GM19035 (cell line): ENCODE measurements at regions not wholly inside any gene's neighbourhood (a gene's known extent, or its start where the extent isn't known, plus 50 kb on each side); places are given as distances from the start of the nearest gene placed in this dataset.

Source experiments
- ATAC-seq: cut with Tn5 transposase; IDR thresholded peaks from one replicate; pipeline ENCODE4 v1.9.1; 2021; ENCODE audit not compliant: unreplicated experiment

DNA sequence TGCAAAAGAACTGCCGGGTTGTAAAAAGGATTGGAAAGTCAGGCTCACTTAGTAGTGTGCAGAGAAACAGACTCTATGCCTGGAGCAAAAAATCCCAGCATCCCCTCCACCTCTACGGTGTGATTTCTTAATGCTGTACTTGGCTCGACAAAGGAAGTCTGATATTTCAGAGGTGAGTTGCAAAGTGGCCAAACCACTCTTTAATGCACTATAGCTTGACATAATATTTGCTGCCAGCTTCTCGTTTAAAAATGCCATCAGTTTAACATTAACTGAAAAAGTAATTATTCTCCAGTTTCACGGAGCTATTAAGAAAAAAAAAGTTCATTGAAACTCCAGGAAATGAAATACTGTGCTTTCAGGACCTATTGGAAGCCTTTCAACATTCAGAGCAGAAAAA lies 448.3 kb upstream of the ZFP42 start:
- ATAC-seq = no peak

DNA sequence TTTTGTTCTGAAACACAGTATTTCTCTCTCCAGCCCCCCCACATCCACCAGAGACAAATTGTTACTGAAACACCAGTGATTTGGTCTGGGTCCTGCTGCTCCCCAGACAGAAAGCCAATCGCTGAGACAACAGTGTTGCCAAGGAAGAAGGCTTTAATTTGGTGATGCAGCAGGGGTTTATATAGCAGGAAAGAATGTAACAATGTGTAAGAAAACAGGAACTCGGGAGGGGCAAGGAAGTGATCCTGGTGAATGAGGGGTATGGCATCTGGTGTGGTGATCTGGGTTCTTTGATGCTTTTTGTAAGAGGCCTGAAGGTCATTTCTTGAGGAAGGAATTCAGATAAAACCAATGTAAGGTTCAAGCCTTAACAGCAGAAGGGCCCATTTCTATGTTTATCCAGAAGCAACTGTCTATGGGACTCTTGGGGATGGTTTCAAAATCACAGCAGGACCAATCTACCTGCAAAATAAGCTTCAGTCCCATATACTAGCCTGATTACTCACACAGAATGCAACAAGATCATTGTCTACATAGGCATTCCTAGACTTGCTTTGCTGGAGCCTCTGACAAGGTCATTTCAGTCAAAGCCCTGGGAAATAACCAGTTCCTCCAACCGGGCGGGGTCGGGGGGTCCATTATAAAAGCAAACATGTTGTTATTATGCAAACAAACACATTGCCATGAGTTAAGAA lies 445.2 kb upstream of the ZFP42 start:
- no peak for ATAC-seq

DNA sequence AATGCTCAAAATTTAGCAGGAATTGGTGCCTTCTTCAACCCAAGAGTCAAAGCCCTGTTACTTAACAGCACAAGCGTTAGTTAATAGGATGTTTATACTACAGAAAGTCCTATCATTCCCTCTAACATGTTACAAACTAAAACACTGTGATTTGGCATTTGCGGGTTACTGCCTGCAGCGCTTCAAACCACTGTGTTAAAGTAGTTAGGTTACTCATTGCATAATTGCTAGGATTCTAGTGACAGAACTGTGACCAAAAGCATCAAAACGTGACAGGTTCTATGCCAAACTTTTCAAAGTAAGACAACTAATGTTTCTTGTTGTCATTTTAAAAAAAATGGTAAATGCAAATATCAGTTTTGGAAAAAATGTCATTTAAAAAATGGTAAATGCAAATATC lies 442.8 kb upstream of the ZFP42 start:
- no peak for ATAC-seq

DNA sequence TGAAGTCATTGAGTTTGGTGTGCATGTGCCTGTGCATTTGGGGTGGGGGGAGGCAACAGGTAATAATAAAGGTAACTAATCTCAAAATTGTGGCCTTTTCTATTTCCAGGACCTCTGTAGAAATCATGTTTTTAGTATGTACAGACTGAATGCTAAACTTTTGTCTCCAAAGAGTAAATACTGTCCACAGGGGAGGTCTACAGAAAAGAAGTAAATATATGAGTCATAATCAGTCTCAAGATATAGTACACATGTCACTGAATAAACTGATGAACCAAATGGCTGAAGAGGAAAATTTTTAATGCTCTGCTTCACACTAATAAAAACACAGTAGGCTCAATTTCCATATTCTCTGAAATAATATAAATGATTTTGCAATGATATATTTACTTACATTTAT lies 440.4 kb upstream of the ZFP42 start:
- ATAC-seq = no peak

DNA sequence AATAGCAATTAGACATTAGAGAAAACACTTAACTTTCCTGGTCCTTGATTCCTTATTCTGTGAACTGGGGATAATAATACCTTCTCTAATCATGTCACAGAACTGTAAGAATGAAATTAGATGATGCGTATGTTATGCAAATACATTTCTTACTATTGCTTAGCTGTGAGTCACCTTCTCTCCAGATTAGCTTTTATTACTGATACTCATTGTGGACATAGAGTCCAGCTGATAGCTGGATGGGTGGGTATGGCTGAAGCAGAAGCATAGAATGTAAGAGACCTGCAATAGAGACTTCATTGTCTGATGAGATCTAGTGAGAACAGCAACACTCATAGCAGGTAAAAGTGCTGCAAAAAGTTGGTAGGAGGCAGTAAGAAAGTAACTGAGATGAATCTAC lies 437.2 kb upstream of the ZFP42 start:
- ATAC-seq = no peak

DNA sequence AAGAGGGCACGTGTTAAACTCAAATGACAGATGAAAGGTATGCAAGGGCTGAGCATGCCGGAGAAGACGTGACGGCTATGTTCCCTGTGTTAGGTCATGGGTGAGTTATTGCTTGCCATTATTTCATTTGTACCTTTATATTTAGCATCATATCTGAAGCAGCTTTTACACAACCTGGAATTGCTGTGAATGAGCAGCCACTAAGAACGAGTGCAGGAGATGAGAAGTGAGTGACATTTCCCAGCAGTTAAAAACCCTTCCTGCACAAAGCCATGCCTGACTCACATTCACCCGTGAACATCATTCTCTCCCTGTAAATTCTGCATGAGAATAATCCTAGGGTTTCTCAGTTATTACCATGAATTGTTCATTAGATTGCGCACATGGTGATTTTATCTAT lies 433.2 kb upstream of the ZFP42 start:
- no peak for ATAC-seq

DNA sequence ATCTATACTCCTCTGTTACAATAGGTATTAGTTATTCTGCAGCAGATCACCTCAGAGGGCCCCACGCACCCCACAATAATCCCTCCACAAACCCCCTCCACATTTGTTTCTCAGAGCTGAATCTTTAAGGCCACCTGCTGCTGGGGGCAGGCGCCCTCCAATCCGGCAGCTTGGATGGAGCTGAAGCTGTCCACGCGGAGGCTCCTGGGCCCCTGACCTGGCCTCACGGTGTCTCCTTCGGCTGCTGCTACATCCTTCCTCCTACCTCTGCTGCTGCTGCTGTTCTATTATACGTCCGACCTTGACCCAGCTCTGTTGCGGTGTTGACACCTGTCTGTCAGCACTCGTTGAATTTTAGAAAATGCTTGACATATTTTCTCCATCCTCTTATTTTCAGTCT lies 430.2 kb upstream of the ZFP42 start:
- no peak for ATAC-seq

DNA sequence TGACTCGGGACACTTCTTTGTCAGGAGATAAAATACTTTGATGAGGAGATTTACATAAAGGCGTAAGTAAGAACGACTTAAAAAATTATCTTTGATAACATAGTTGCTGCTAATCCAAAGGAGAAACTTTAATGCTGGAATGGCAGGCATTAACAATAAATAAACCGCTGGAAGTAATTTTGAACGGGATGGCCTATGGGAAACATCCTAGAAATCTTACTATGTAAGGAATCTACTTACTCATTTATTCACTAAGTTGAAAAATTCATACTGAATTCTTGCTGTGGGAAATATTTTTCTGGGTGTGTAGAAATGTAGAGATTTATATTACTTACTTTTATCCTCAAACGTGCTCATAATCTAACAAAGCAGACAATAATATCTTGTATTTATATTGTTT lies 425.7 kb upstream of the ZFP42 start:
- ATAC-seq = no peak

DNA sequence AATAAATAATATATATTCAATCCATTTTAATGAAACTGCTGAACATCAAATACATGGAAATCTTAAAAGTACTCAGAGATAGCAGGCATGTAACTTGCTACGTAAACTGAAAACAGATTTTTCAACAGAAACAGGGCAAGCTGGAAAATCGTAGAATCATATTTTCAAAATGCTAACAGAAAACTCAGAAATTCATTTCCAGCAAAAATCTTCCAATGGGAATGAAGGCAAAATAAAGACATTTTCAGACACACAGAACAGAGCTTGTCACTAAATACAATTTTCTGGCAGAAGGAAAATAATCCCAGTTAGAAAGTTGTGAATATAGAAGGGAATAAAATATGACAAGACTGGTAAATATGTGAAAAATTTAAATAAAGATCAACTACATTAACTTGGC lies 419.9 kb upstream of the ZFP42 start:
- no peak for ATAC-seq

DNA sequence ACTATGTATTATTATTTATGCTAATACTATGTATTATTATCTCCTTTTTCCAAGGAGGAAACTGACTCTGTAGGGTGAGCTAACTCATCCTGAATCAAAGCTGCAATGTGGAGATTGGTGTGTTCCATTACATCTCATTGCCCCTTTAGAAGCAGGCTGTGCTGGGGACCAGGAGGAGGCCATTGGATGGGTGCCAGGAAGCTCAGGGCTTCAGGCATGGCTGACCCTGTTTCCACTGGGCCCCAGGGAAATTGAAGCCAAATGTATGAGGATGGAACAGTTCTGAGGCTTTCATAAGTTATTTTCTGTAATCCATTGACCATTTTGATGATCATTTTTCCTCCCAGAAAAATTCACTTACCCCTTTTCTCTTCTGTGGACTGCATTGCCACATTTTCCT lies 418.8 kb upstream of the ZFP42 start:
- ATAC-seq = no peak

DNA sequence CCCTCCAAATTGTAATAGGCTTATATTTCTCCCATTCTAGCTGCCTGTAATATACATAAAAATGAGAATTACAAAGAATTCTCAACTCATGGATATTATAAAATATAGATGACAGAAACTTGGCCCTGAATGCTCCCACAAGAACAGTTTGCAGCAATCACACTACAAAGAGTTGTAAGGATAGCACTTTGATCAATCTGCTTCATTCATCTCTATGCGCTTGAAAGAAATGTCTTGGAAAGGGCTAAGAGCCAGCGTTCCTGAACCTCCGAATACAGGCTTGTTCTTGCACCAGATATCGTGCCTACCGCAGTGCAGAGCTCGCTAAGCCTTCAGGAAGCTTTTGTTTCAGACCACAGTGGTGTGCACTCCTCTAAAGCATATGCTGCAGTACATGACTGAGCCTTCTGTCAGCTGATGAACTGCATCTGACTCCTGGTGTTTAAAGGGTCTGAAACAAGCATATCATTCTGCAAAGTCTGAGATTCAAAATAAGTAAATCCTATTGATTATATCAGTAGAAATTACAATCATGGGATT lies 417.6 kb upstream of the ZFP42 start:
- ATAC-seq = no peak

DNA sequence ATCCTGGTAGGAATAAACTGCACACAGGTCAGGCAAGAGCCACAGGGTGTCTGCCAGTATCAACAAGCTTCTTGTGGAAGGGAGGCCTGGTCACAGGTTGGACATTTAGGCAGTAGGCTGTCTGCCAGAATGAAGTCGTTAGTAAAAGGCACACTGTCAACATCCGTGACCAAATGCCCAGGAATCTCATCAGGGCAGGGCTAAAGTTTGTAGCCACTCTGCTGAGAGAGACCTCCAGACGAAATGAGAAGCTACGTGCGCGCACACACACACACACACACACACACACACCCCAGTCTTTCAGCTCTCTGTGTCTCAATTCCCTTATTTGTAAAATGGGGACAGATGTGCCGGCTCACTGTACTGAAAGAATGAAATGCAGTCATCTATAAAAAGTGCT lies 408.7 kb upstream of the ZFP42 start:
- no peak for ATAC-seq

DNA sequence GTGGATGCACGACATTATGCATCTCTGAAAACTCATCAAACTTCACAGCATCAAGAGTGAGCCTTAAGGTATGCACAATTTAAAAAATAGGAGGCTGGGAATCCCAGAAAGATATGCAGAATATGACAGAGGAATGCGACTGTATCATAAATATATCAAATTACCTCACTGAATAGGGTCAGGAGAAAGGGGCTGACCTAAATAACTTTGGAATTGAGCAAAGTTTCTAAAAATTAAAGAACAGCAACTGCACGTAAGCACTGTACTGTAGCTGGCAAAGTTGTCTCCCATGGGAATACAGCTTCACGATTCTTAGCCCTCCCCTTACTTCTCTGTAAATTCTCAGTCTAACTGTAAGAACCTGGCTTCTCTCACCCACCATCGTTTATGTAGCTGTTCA lies 397.4 kb upstream of the ZFP42 start:
- ATAC-seq = no peak

DNA sequence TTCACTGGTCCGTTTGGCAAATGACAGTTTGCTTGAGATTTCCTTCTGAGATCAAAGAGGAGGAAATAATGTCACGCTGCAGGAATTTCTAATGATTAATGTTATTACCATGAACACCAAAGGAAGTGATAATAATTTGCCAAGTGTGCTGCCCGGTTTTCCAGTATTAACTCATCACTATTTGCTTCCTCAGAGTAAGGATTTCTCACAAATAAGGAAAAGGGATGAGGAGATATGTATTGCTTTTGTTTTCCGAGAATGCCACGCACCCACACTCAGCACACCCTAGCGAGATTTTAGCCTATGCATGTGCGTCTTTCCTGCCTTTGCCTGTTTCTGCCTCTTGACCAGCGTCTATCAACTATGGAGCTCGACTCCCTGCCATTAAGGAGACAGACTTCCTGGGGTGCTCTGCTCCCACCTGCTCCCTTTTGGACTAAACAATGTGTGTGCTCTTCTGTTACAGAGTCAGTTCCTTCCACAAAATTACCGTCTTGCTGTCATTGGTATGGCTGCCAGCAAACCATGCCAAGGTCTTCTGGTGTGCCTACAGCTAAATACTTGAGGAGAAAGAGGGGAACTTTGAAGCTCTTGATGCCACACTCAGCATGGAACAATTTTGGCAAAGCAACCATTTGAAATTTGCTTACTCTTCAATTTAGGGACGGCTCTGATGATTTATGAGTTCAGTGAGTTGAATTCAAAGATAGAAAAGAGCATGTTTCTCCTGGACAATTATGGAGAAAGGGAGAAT lies 393.1 kb upstream of the ZFP42 start:
- no peak for ATAC-seq

DNA sequence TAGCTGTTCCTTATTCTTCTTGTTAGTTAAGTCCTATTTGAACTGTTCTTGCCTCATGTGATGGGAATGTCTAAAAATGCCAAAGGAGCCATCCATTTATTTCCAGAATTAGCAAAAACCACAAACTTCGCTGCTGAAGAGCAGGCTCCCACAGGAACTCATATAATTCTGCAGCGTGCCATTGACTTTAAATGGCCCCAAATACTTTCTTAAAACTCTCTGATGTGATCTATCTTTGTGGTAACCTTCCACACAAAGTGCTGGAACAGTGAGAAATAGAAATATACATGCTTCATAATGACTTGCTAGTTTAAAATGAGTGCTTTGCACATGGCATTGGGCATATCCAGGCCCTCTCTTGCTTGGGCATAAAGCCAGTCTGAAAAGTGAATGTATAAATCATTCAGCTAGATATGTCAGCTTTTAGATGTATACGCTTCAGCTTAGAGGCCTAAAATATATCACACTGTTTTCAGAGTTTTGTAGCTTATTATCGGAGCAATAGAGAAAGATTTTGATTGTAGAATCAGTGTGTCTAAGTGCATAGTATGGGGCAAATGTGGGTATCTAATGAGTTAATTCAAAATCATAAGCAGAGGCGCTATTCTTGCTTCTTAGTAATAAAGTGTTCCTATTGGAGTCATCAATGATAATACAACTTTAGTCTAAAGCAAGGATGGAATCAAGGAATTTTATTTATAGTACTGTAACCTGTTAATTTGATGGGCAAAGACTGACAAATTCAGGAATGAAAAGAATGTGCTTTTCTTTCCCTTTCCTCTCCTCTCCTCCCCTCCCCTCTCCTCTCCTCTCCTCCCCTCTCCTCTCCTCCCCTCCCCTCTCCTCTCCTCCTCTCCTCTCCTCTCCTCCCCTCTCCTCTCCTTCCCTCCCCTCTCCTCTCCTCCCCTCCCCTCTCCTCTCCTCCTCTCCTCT lies 392.2 kb upstream of the ZFP42 start:
- no peak for ATAC-seq

DNA sequence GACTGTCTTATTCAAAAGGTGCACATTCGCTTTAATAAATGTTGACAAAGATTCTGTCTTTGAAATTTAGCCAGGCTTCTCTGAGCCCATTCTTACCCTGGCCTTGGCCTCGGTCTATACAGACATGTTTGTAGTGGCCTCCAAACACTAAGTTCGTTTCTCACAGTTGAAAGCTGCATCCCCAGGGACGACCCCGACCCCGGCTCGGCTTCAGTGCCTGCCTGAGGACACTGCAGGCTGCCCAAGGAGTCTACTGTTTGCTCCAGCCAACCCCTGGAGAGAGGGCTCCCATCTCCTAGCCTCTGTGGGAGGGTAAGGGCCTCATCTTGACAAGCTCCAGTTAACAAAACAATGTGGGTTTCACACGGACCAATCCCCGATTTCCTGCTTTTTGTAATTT lies 390.6 kb upstream of the ZFP42 start:
- no peak for ATAC-seq

DNA sequence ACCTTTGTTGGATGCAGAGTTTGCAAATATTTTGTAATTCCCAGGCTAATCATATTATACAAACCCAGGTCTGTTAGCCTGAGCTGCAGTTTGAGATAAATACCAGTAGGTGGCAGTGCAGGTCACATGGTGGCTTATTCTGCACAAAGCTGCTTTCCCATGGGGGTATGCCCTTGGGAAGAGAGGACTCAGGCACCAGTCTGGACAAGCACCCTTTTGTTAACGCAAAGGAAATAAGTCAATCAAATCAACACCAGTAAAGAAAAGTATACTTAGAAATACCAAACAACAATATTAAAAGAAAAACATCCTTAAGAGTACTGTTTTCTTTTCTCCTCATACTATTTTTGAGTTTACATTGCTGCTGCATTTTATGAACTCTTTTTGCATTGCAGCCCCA lies 389.0 kb upstream of the ZFP42 start:
- no peak for ATAC-seq

DNA sequence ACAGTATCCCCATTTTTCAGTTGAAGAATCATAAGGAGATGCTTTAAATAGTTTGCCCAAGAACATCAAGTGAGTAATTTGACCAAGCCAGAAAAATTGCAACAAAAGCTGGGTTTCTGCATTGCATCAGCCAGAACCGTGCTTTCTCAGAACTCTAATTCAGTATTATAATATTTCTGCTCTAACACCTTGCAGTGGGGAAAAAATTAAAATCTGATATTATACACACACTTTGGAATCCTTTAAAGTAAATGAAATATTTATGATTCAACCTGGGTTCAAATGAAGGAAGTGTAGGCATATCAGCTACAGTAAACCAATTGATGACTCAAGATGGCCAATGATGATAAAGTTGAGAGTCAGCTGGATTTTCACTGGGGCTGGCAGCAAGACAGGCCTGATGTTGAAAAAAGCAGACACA lies 387.6 kb upstream of the ZFP42 start:
- ATAC-seq = no peak

DNA sequence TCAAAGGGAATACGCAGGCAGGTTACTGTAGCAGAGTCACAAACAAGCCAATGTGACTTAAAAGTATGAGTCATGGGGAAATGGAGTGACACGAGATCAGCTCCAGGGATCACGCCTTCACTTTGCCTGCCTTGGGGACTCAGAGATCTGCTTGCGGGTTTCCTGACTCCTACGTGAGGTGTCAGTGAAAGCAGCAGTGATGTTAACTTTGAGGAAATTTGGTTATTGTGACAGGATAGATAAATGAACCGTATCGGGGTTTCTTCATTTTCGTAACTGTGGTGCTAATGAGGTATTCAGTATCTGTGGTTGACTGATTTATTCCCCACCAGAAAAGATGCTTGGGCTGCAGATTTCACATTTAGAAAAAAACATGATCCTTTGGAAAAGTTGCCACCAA lies 383.3 kb upstream of the ZFP42 start:
- ATAC-seq = no peak

DNA sequence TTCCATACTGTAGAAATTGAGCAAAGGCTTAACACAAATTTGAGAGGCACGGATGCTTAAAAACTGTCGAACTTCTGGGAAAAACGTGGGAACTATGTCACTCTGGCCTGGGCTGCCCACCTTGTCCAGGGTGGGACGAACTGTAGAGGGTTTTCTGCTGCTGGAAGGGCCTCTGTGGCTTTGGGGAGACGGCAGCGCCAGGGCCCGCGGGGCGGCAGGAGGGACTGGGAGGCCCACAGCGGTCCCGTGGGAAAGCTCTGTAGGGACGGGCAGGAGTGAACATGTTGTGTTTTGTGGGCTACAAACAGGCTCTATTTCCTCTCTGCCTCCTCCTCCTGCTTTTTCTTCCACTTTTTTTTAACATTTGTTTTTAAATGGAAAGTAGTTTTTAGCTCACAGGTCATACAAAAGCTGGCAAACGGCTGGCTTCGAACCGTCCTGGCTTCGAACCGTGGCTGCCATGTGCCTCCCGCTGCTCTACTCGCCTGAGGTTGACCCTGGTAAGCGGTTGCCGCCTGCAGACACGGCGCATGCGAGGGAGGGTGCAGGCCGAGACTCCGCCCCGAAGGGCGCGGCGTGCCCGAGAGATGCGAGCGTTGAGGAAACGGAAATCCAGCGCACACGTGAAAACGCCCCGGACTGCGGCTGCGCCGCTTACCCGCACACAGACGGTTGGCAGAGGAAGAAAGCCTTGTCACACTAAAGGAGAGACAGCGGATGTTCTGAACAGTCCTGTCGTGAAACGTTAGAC lies 382.3 kb upstream of the ZFP42 start:
- ATAC-seq = no peak

DNA sequence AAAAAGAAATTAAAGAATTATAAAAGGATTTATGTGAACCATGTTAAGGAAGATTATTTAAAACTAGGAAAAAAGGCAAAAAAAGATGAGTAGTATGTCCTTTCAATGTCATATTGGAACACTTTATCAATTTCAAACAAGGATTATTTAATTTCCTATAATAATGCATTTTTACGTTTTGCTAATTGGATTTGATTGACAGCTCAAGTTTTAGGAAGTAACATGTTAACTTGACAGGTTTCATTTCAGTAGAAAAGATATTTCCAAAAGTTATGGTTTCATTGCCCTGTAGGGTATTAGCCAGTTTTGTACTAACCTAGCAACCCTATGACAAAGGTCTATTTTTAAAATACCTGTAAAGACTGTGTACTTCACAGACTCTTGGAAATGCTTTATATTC lies 379.6 kb upstream of the ZFP42 start:
- ATAC-seq = no peak
